Fibroblast of skin of right quadriceps (primary cell): ENCODE measurements at regions not wholly inside any gene's neighbourhood (a gene's known extent, or its start where the extent isn't known, plus 50 kb on each side); places are given as distances from the start of the nearest gene placed in this dataset.
A peak's percentile ranks its signal among the peaks of the same experiment; 100 is the strongest.

ENCODE experiments used
- DNase-seq: peaks from one replicate; pipeline ENCODE4 v3.0.0-alpha.2; 2013

DNA sequence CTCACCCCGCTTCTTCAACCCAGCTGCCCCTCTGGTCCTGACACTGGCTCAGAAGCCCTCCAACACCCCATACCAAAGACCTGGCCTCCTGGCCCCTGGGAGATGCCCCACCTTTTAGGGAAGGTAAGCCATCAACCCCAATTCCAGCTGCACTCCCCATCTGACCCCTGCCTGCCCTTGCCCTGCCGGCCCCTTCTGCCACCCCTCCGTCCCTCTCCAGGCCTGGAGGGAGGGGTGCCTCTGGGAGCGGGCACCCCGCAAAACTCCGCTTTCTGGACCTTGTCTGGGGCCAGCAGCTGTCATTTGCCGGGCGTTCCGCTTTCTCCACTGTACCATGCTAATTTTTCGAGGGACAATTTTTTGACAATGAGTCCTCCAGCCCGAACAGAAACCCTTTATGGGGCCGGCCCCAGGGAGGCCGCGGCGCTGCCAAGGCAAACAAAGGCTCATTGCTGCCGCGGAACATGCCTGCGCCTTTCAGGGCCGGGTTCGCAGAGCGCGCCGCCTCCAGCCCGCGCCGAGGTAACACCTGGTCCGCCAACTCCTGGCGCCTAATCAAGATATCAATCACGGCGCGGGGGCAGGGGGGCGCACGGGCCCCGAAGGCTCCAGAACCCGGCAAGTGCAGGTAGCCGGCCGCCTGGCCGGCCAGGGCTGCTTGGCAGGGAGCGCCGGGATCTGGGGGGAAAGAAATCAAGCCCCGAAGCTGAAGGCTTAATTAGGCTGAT lies 96.0 kb downstream of the INHBB start:
- DNase-seq, result peak; percentile 13

- DNase-seq, result no peak
Measured at GRCh38 chr2:120442541-120442922, 96.6 kb downstream of the INHBB start.

- DNase-seq, result no peak
Measured at GRCh38 chr2:120442923-120443571, 97.1 kb downstream of the INHBB start.

DNA sequence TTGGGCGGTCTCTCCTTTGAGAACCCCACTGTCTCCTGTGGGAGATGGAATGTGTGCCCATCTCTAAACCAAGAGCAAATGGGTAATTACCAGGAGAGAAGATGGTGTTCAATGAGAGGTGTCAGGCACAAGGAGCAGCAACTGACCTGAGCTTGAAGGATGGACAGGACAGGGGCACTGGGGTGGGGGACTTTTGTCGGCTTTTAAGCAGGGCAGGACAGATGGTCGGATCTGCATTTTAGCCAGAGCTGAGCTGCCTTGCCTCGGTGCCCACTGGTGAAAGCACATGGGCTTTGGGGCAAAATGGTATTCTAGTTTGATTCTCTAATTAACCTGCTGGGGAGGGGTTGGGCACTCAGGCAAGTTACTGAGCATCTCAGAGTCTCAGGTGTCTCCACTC lies 98.0 kb downstream of the INHBB start:
- DNase-seq, result no peak

DNA sequence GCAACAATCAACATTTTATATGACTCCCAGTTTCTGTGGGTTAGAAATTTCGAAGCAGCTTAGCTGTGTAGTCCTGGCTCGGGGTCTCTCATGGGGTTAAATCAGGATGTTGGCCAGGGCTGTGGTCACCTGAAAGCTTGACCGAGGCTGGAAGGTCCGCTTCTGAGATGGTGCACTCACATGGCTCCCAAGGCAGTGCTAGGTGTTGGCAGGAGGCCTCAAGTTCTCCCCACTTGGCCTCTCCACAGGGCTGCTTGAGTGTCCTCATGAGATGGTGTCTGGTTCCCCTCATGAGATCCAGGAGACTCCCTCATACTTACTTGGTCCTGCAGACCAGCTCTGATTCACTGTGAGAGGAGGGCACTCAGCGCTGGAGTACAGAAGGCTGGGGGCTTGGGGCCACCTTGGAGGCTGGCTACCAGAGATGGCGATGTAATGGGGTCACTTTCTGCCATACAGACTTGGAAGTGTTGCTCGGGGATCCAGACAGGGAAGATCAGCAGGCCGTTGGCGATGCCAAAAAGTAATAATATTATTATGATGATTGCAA lies 98.8 kb downstream of the INHBB start:
- DNase-seq, result no peak

- DNase-seq, result peak; percentile 23
Measured at GRCh38 chr2:120445449-120446143, 99.7 kb downstream of the INHBB start.

GRCh38 chr2:120446236-120447126 lies 100.5 kb downstream of the INHBB start:
- DNase-seq, result no peak

DNA sequence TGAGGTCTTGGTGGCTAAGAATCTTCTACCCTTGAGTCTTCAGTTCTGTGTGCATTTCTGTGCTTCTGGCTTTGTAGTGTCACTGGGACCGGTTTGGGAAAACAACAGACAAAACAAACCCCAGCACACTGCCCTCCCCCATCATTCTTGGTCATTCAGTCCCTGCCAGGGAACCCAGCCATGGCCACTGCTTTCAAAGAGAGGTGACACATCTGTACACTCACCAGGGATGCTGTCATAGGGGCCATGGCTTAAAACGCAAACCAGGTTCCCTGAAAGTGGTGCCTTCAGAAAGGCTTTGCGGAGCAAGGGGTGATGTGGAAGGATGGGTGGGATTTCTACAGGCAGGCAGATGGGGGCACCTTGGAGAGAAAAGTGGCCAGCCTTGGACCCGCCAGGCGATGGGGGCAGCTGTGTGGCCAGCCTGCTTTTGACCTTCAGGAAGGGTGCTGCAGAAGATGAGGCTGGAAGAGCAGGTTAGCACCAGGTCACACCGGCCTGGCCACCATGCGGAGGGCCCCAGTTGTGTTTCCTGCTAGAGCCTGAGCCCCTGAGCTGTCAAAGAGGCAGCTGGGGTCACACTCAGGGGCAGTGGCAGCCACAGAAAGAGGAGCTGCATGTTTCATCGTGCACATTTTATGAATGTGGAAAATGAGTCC lies 101.3 kb downstream of the INHBB start:
- DNase-seq, result no peak

DNA sequence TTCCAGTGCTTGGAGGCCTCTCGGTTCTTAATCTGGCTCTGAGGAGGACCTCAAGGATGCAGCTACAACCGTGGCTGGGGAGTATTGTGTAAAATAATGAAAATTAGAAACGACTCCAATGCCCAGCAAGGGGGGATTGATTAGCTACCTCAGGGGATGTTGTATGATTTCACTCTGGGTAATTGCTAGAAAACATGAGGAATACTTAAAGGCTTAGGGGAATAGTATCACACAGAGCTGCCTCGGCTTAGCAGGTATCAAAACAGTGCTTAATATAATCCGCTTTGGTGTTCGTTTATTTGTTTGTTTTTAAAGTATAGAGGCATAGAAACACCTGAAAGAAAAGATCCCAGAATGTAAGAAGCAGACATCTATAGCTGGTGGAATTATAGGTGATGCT lies 102.5 kb downstream of the INHBB start:
- DNase-seq, result no peak

GRCh38 chr2:120448961-120449810 lies 103.2 kb downstream of the INHBB start:
- DNase-seq, result no peak

- no peak for DNase-seq
Measured at GRCh38 chr2:120450196-120450820, 104.4 kb downstream of the INHBB start.

DNA sequence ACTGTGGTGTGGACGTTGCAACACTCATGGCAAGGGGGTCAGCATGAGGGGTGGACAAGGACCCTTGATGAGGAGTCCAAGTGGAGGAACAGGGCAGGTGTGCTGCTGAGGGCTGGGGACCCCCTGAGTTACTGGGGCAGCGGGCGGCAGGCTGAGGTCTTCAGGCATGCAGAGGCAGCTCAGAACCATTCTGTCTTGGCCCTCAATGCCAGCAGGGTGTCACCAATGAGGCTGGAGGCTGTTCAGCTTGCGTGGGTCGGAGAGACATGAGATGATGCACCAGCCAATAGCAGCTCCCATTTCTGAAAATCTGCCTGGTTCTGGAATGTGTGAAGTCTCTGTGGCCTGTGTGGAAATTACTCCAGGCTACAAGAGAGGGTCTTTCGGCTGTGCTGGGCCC lies 105.4 kb downstream of the INHBB start:
- DNase-seq, result no peak

- DNase-seq, result no peak
Measured at GRCh38 chr2:120452131-120452530, 106.2 kb downstream of the INHBB start.

GRCh38 chr2:120452945-120453634 lies 107.2 kb downstream of the INHBB start:
- DNase-seq, result no peak

DNA sequence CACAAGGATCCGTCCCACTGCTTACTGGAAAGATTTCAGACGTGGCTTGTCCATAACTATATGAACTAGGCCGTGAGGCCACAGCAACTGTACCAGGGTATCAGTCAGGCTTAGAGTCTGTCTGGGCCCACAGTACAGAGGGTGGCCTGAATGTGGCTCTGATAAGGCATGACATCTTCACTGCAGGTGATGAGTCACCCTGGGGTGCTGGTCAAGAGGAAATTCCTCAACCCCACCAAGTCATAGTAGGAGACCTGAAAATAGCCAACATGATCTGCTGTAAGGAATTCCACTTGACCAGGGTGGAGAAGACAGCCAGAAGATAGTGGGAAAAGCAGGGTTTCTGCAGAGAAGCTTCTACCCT lies 107.7 kb downstream of the INHBB start:
- no peak for DNase-seq

DNA sequence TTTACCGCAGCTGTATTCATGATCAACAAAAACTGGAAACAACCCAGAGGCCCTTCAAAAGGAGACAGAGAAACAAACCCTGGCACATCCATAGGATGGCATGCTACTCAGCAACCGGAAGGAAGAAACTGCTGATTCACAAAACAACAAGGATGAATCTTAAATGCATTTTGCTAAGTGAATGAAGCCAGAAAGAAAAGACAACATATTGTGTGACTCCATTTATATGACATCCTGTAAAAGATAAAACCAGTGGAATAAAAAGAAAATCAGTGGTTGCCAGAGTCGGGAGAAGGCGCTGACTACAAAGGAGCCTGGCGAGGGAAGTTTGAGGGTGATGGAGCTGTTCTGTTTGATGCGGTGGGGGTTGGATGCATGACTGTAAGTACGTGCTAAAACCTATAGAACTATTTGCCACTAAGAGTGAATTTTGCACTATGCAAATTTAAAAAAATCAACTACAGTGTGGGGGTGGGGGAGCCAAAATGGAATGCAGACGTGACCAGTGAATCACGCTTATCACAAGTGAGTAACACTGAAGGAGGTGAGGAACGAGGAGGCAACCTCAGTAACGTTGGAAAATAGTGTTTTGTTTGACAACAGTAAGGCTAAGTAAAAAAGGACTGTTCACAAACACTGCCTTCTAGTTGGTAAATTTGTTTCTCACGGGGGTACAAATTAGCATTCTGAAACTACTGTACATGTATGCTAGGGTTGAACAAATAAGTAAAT lies 108.9 kb downstream of the INHBB start:
- DNase-seq, result peak; percentile 50

GRCh38 chr2:120455390-120455789 lies 109.5 kb downstream of the INHBB start:
- peak; percentile 23 for DNase-seq

GRCh38 chr2:120456867-120457266 lies 110.9 kb downstream of the INHBB start:
- no peak for DNase-seq

DNA sequence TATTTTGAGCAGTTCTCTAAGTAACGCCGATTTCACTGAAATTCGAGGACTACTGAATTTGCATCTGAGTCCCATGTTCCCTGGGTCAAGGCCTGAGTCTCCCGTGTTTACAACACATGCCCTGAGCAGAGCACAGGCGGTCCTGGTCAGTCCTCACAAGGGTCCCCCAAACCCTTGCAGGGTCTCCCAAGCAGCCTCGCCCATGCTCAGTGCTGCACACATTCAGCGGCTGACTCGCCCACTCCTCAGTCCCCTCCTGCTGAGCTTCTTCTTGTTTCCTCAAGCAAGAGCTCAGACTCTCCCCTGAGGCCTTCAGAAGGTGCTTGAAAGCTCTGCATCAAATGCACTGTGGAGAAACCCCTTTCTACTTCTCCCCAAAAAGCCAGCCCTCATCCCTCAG lies 114.6 kb downstream of the INHBB start:
- no peak for DNase-seq

DNA sequence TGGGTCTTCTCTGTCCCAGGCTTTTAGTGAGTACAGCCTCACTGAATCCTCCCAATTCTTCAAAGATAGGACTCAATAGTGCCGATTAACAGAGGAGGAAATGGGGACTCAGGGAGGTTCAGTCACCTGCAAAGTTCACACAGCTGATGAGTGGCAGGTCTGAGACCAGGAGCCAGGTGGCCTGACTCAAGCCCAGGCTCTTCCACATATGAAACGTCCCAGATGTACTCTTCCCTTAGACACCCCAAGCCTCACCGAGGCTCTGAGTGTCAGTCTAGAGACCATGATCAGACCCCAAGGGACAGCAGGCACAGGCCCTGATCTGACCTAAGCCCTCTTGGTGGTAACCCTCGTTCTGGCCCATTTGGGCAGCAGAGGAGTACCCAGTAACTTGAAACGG lies 115.2 kb downstream of the INHBB start:
- DNase-seq, result no peak
